PC-3 (cell line): ENCODE measurements at regions not wholly inside any gene's neighbourhood (a gene's known extent, or its start where the extent isn't known, plus 50 kb on each side); places are given as distances from the start of the nearest gene placed in this dataset.

ENCODE experiments used
- ATAC-seq: fragments of 200-7000 bp; cut with Tn5 transposase; 2 replicates; pipeline ENCODE4 v1.9.1; 2020; ENCODE audit warnings: mild to moderate bottlenecking, moderate library complexity
- BruUV-seq: library from RNA; stranded (reverse); fragments of 400-500 nt; replicated peaks from 2 replicates; lab custom pipeline; 2021; lab: Mats Ljungman, UMichigan
- CTCF ChIA-PET: fragments of 300-600 bp; sonication (Branson Sonifier 250); formaldehyde crosslinking; loops from one replicate; lab custom pipeline; 2022; ENCODE audit warnings: antibody characterized with exemption; lab: Charles Lee
- POLR2A ChIA-PET: fragments of 300-600 bp; sonication (Branson Sonifier 250); formaldehyde crosslinking; loops from one replicate; lab custom pipeline; 2022; ENCODE audit warnings: antibody characterized with exemption; ENCODE audit not compliant: unreplicated experiment; lab: Charles Lee
- DNase-seq: peaks from one replicate; pipeline ENCODE4 v3.0.0-alpha.2; 2015
- H2AFZ ChIP-seq: fragments of 300-600 bp; sonication (generic); 2 replicates; pipeline ENCODE4 v1.6.0; 2016; ENCODE audit warnings: antibody characterized with exemption, low read length
- H3F3A ChIP-seq: fragments of 300-600 bp; sonication (generic); one replicate; pipeline ENCODE4 v1.6.0; 2017; ENCODE audit warnings: antibody characterized with exemption, low read length, control low read depth, mild to moderate bottlenecking; ENCODE audit not compliant: unreplicated experiment
- H3K27ac ChIP-seq: fragments of 300-600 bp; sonication (generic); 2 replicates; pipeline ENCODE4 v1.5.1; 2016; ENCODE audit warnings: mild to moderate bottlenecking, low read length
- H3K27me3 ChIP-seq: fragments of 300-600 bp; sonication (generic); 2 replicates; pipeline ENCODE4 v1.6.1; 2016; ENCODE audit warnings: low read length, mixed read lengths
- H3K36me3 ChIP-seq: fragments of 300-600 bp; sonication (generic); 2 replicates; pipeline ENCODE4 v1.6.1; 2016; ENCODE audit warnings: low read depth, mixed run types, low read length, mixed read lengths
- H3K4me1 ChIP-seq: fragments of 300-600 bp; sonication (generic); 2 replicates; pipeline ENCODE4 v1.5.1; 2016; ENCODE audit warnings: low read length; ENCODE audit not compliant: insufficient read depth
- H3K4me2 ChIP-seq: fragments of 300-600 bp; sonication (generic); 2 replicates; pipeline ENCODE4 v1.6.0; 2016; ENCODE audit warnings: low read length
- H3K4me3 ChIP-seq: fragments of 300-600 bp; sonication (generic); 2 replicates; pipeline ENCODE4 v1.5.1; 2016; ENCODE audit warnings: mild to moderate bottlenecking, low read length, mixed read lengths
- H3K79me2 ChIP-seq: fragments of 300-600 bp; sonication (generic); 2 replicates; pipeline ENCODE4 v1.6.1; 2017; ENCODE audit warnings: low read length, mixed read lengths
- H3K9ac ChIP-seq: fragments of 300-600 bp; sonication (generic); 2 replicates; pipeline ENCODE4 v1.6.0; 2016; ENCODE audit warnings: mild to moderate bottlenecking, low read length
- H3K9me2 ChIP-seq: fragments of 300-600 bp; sonication (generic); replicated peaks from 2 replicates; pipeline ENCODE4 v1.6.1; 2016; ENCODE audit warnings: mixed run types, low read length, mixed read lengths
- H3K9me3 ChIP-seq: fragments of 300-600 bp; sonication (generic); 2 replicates; pipeline ENCODE4 v1.6.1; 2016; ENCODE audit warnings: low read length, mixed read lengths
- H4K20me1 ChIP-seq: fragments of 300-600 bp; sonication (generic); 2 replicates; pipeline ENCODE4 v1.6.1; 2016; ENCODE audit warnings: low read length, mixed read lengths
- EZH2 ChIP-seq: fragments of 300-600 bp; sonication (generic); IDR thresholded peaks from one replicate; pipeline ENCODE4 v1.6.1; 2017; ENCODE audit warnings: antibody characterized with exemption, mild to moderate bottlenecking, low read length; ENCODE audit not compliant: unreplicated experiment
- EZH2phosphoT487 ChIP-seq: fragments of 300-600 bp; sonication (generic); IDR thresholded peaks from 2 replicates; pipeline ENCODE4 v1.6.1; 2018; ENCODE audit warnings: mild to moderate bottlenecking, antibody characterized with exemption, low read length, borderline replicate concordance
- intact Hi-C: fragments of 100-400 bp; cut with micrococcal nuclease; formaldehyde crosslinking; loops from 2 replicates; pipeline ENCODE4 v1.9.0; 2023
- TF ChIP-seq, protein P1 (sequence below): fragments of 300-600 bp; sonication (generic); conservative IDR thresholded peaks from 2 replicates; pipeline ENCODE4 v1.5.1; 2017; ENCODE audit warnings: antibody characterized with exemption, low read depth, mild to moderate bottlenecking, low read length

DNA sequence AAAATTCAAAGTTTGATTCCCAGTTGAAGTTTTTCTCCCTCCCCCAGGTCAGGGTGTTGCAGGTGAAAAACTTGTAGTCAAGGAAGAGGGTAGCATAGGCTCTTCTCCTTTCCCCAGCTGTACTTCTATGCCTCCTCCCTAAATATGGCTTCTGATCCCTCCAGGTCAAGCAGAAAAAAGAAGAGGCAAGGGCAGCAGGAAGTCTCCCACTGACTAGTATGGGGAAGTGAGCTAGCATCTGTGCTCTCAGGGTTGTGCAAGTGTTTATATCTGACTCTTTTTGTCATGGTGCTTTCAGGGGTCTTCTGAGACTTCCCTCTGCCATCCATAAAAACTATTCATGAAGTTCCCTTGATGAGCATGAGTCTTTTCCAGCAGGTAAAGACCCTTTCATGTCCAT is 76.0 kb downstream of the ATPSCKMT start:
- BruUV-seq, result no TSS peak
- TF ChIP-seq EZH2phosphoT487, result no peak
- TF ChIP-seq, protein P1, sequence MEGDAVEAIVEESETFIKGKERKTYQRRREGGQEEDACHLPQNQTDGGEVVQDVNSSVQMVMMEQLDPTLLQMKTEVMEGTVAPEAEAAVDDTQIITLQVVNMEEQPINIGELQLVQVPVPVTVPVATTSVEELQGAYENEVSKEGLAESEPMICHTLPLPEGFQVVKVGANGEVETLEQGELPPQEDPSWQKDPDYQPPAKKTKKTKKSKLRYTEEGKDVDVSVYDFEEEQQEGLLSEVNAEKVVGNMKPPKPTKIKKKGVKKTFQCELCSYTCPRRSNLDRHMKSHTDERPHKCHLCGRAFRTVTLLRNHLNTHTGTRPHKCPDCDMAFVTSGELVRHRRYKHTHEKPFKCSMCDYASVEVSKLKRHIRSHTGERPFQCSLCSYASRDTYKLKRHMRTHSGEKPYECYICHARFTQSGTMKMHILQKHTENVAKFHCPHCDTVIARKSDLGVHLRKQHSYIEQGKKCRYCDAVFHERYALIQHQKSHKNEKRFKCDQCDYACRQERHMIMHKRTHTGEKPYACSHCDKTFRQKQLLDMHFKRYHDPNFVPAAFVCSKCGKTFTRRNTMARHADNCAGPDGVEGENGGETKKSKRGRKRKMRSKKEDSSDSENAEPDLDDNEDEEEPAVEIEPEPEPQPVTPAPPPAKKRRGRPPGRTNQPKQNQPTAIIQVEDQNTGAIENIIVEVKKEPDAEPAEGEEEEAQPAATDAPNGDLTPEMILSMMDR, result no peak
- TF ChIP-seq EZH2, result no peak
- H3K4me1 ChIP-seq, result no peaks in the 10 kb centered on the region
- no peak overlapping the region for H2AFZ ChIP-seq
- no peak overlapping the region for H3K4me3 ChIP-seq
- no peaks in the 10 kb centered on the region for H4K20me1 ChIP-seq
- POLR2A ChIA-PET, result no interaction called here
- DNase-seq (no peak), ATAC-seq (no peak)
- intact Hi-C loops, result no loop called here
- H3K9me2 ChIP-seq, result no peaks in the 10 kb centered on the region
- H3K9ac ChIP-seq, result no peak overlapping the region
- H3K27ac ChIP-seq, result no peak overlapping the region
- CTCF ChIA-PET, result no interaction called here
- H3K27me3 ChIP-seq, result no peaks in the 10 kb centered on the region
- no peaks in the 10 kb centered on the region for H3K79me2 ChIP-seq
- H3K9me3 ChIP-seq, result no peaks in the 10 kb centered on the region
- H3K36me3 ChIP-seq, result no peaks in the 10 kb centered on the region
- no peaks in the 10 kb centered on the region for H3F3A ChIP-seq
- H3K4me2 ChIP-seq, result no peak overlapping the region

DNA sequence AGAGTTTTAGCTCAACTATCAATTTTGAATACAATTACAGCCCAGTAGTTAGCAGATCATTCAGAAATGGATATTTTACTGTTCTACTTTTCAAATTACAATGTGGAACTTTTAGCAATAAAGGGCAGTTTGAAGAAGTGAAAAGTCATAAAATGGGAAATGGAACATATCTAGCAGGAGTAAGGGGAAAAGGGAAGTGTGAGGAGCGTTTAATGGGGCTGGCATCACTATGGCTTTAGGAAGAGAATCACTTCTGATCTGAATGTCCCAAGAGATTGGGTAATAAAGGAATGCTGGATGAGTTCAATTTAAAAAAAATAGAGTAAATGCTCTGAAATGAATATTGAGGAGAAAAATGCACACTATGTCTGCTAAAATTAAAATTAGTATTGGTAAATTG is 77.4 kb downstream of the ATPSCKMT start:
- intact Hi-C loops, result no loop called here
- no peak overlapping the region for H3K9ac ChIP-seq
- POLR2A ChIA-PET, result no interaction called here

DNA sequence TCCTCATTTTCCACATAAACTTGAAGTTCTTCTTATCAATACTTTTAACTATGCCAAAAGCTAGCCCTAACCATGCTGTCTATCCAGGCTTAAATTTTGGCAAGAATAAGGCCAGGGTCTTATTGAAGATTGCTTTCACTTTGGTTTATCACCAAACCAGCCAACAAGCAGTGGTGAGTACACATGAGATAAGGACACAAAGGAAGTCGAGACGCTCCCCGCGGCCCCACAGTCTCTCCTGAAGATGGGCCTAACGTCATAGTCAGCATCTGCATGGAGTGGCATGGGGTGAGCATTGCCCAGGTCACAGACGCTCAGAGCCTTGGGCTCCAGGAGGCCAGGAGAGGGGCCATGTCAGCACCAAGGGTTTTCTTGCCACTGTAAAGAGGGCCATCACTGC is 80.3 kb downstream of the ATPSCKMT start:
- Histone ChIP-seq H3K9me2 (no peaks in the 10 kb centered on the region), H3K9me3 (no peaks in the 10 kb centered on the region), H3K4me1 (no peaks in the 10 kb centered on the region), H3K36me3 (no peaks in the 10 kb centered on the region), H3K4me2 (no peak overlapping the region), H2AFZ (no peak overlapping the region), H4K20me1 (no peaks in the 10 kb centered on the region), H3K9ac (no peak overlapping the region), H3K4me3 (no peak overlapping the region), H3F3A (no peaks in the 10 kb centered on the region), H3K27ac (no peak overlapping the region), H3K27me3 (no peaks in the 10 kb centered on the region), H3K79me2 (no peaks in the 10 kb centered on the region)
- intact Hi-C loops, result no loop called here
- TF ChIP-seq, protein P1, result no peak
- TF ChIP-seq EZH2, result no peak
- TF ChIP-seq EZH2phosphoT487, result no peak
- no peak for DNase-seq
- POLR2A ChIA-PET, result no interaction called here
- BruUV-seq, result no TSS peak
- CTCF ChIA-PET, result no interaction called here
- no peak for ATAC-seq

More for the DNA sequence above, 77.4 kb downstream of the ATPSCKMT start:
- no peak overlapping the region for H3K4me2 ChIP-seq
- no peaks in the 10 kb centered on the region for H3K9me3 ChIP-seq
- H3F3A ChIP-seq, result no peaks in the 10 kb centered on the region
- H3K4me3 ChIP-seq, result no peak overlapping the region
- H3K27me3 ChIP-seq, result no peaks in the 10 kb centered on the region
- TF ChIP-seq EZH2 (no peak), EZH2phosphoT487 (no peak)
- TF ChIP-seq, protein P1, result no peak
- no TSS peak for BruUV-seq
- no peaks in the 10 kb centered on the region for H3K79me2 ChIP-seq
- CTCF ChIA-PET, result no interaction called here
- H4K20me1 ChIP-seq, result no peaks in the 10 kb centered on the region
- no peaks in the 10 kb centered on the region for H3K36me3 ChIP-seq
- H3K4me1 ChIP-seq, result no peaks in the 10 kb centered on the region
- DNase-seq (no peak), ATAC-seq (no peak)
- no peak overlapping the region for H2AFZ ChIP-seq
- no peaks in the 10 kb centered on the region for H3K9me2 ChIP-seq
- H3K27ac ChIP-seq, result no peak overlapping the region
